Breast epithelium (tissue), 4 donors: ENCODE measurements at regions not wholly inside any gene's neighbourhood (a gene's known extent, or its start where the extent isn't known, plus 50 kb on each side); places are given as distances from the start of the nearest gene placed in this dataset.

Experiments used
- DNase-seq, 2 donors: peaks; one replicate each; pipeline ENCODE4 v3.0.0-alpha.2; 2019; ENCODE audit warnings: low spot score in 2 of 2
- H3K27ac ChIP-seq, 2 donors: fragments of 200-600 bp; sonication (generic) in 1 of 2; one replicate each; pipeline ENCODE4 v1.5.1; 2016 to 2019; ENCODE audit warnings: mild to moderate bottlenecking in 1 of 2
- H3K27me3 ChIP-seq, 2 donors: fragments of 200-600 bp; sonication (generic) in 1 of 2; one replicate each; pipeline versions ENCODE4 v1.5.1 to v1.6.0; 2017 to 2019; ENCODE audit warnings: control low read depth in 1 of 2, mild to moderate bottlenecking in 1 of 2
- H3K36me3 ChIP-seq: fragments of 200-600 bp; one replicate; pipeline ENCODE4 v1.5.1; 2019
- H3K4me1 ChIP-seq, 2 donors: fragments of 200-600 bp; sonication (generic); one replicate each; pipeline ENCODE4 v1.5.1; 2016 to 2019; ENCODE audit warnings: control low read depth in 1 of 2
- H3K4me3 ChIP-seq, 3 donors: fragments of 200-600 bp; sonication (generic); 1 replicate in 2 of 3; 2 replicates in 1 of 3; pipeline ENCODE4 v1.5.1; 2016 to 2019; ENCODE audit warnings: mild to moderate bottlenecking in 3 of 3, moderate library complexity in 2 of 3
- H3K9me3 ChIP-seq, 2 donors: fragments of 200-600 bp; sonication (generic) in 1 of 2; one replicate each; pipeline ENCODE4 v1.5.1; 2016 to 2019; ENCODE audit warnings: control low read depth in 1 of 2
- CTCF ChIP-seq, 3 donors: fragments of 450-650 bp; IDR thresholded peaks; one replicate each; pipeline ENCODE4 v1.5.1; 2016 to 2017; ENCODE audit warnings: antibody characterized with exemption in 3 of 3, mild to moderate bottlenecking in 3 of 3, moderate library complexity in 3 of 3
- POLR2A ChIP-seq: fragments of 450-650 bp; IDR thresholded peaks from one replicate; pipeline ENCODE4 v1.6.1; 2016; ENCODE audit warnings: antibody characterized with exemption, mild to moderate bottlenecking, moderate library complexity
- POLR2AphosphoS5 ChIP-seq, 3 donors: sonication (generic); formaldehyde crosslinking; IDR thresholded peaks; one replicate each; pipeline ENCODE4 v1.6.1; 2017; ENCODE audit warnings: antibody characterized with exemption in 3 of 3
- intact Hi-C: fragments of 100-400 bp; cut with DNase I; formaldehyde crosslinking; loops from one replicate; pipeline ENCODE4 v1.15.1; 2023; ENCODE audit warnings: low total_unique reads

DNA sequence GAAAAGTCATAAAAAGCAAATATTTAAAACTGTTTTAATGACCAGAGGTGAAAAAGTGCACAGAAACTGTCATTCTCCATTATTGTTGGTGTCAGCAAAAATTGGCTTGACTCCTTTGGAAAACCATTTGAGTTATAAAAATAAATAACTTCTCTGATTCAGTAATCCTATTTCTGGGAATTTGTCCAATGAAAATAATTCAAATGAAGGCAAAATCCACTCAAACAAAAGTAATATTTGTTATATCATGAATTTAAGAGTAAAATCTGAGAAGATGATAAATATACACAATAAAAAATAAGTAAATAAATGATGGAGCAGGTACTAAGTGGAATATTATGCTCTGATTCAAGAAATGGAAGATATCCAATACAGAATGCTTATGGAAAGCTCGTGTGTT is 326.6 kb upstream of the KLF6 start:
- no peaks in the 10 kb centered on the region for H3K4me1 ChIP-seq
- no peaks in the 10 kb centered on the region for H3K36me3 ChIP-seq
- TF ChIP-seq POLR2AphosphoS5 (IDR thresholded peaks at IDR 0.05) = no peak
- TF ChIP-seq CTCF (IDR thresholded peaks at IDR 0.05) = no peak
- TF ChIP-seq POLR2A = no peak
- intact Hi-C loops = no loop called here
- no peak overlapping the region for H3K4me3 ChIP-seq
- no peak for DNase-seq
- H3K9me3 ChIP-seq = no peaks in the 10 kb centered on the region
- H3K27ac ChIP-seq = no peak overlapping the region
- H3K27me3 ChIP-seq = no peaks in the 10 kb centered on the region

DNA sequence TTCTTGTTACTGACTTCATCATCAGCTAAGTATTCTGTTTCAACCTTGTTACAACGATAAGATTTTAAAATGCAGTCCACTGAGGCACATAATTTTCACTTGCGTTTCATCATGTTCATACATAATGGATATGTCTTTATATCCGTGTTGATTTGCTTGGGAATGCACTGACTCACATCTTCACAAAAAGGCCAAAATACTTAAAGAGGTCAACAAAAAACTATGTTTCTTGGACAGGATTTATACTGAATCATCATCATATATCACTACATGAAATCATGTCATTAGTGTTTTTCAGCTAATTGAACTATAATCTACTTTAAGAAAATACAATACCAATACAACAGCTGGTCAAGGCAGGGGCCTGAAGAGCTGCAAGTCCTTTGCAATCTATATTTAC is 324.5 kb upstream of the KLF6 start:
- H3K9me3 ChIP-seq = no peaks in the 10 kb centered on the region
- H3K27ac ChIP-seq = no peak overlapping the region
- intact Hi-C loops = no loop called here
- no peaks in the 10 kb centered on the region for H3K36me3 ChIP-seq
- DNase-seq = no peak
- TF ChIP-seq POLR2A = no peak
- no peak for TF ChIP-seq POLR2AphosphoS5 (IDR thresholded peaks at IDR 0.05)
- TF ChIP-seq CTCF (IDR thresholded peaks at IDR 0.05) = no peak
- H3K4me1 ChIP-seq = no peaks in the 10 kb centered on the region
- no peak overlapping the region for H3K4me3 ChIP-seq
- H3K27me3 ChIP-seq = no peaks in the 10 kb centered on the region

DNA sequence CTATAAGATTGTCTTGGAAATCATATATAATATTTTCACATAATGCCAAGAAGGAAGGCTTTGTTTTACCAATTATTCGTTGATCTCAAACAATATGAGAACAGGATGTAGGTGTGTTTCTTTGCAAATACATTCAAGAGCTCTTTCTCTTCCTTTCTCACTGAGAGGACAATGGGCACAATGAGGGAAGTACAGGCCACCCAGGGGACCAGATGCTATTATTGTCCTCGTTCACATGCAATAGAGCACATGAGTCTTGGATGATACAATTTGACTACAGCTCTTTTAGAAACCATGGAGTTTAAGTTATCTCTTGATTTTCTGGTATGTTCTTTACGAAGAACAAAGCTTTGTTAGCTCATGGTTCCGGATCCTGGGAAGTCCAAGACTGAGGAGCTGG is 323.7 kb upstream of the KLF6 start:
- intact Hi-C loops = no loop called here
- DNase-seq = no peak
- TF ChIP-seq CTCF (IDR thresholded peaks at IDR 0.05) = no peak
- TF ChIP-seq POLR2A = no peak
- no peak for TF ChIP-seq POLR2AphosphoS5 (IDR thresholded peaks at IDR 0.05)

DNA sequence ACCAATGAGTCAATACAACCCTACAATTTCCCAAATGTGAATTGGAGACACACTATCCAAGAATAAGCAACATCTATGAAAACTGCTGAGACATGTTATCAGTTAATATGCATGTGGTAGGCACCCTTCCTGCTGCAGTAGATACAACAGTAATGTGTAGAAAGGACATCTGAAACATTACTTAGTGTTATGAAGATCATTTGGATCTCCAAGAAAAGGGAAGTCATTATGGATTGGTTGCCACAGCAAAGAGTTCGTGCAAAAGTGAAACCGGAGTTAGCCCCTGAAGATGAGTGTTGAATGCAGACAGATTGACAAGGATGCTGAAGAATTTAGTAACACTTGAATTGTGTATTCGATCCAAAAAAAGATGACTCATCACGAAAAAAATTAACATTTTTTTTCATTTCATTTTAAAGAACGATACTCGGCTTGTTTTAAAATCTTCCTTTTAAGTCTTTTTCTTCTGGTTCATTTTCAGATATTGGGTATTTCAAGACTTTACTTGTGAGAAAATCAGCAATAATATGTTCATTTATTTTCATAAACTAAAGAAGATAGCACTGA is 322.4 kb upstream of the KLF6 start:
- H3K27me3 ChIP-seq = no peaks in the 10 kb centered on the region
- H3K36me3 ChIP-seq = no peaks in the 10 kb centered on the region
- no peak for DNase-seq

More for the DNA sequence above, 323.7 kb upstream of the KLF6 start:
- Histone ChIP-seq H3K4me1 (no peaks in the 10 kb centered on the region), H3K4me3 (no peak overlapping the region), H3K9me3 (no peaks in the 10 kb centered on the region), H3K27me3 (no peaks in the 10 kb centered on the region), H3K27ac (no peak overlapping the region), H3K36me3 (no peaks in the 10 kb centered on the region)

DNA sequence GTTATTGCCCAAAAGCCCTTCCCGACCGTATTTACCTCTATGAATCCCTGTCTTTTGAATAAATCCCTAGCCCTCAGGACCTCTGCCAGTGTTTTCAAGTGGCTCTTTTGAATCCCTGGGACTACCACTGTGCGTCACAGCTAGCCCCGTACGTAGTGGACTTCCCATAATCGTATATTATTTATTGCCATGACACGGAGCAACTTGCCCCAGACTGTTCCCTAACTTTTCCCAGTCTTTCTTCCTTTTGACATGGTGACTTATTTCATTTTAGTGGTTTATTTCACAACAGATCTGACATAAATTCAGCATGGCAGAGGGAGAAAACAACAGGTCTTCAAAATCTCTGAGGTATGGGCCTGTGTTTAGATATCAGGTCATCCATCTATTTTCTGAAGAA is 318.6 kb upstream of the KLF6 start:
- Histone ChIP-seq H3K27ac (no peak overlapping the region), H3K36me3 (no peaks in the 10 kb centered on the region), H3K4me1 (no peaks in the 10 kb centered on the region), H3K9me3 (no peaks in the 10 kb centered on the region), H3K27me3 (no peaks in the 10 kb centered on the region), H3K4me3 (no peak overlapping the region)
- intact Hi-C loops = no loop called here
- TF ChIP-seq CTCF (IDR thresholded peaks at IDR 0.05) = no peak
- no peak for TF ChIP-seq POLR2AphosphoS5 (IDR thresholded peaks at IDR 0.05)
- TF ChIP-seq POLR2A = no peak
- DNase-seq = no peak

More for the DNA sequence above, 322.4 kb upstream of the KLF6 start:
- H3K4me3 ChIP-seq = no peak overlapping the region
- TF ChIP-seq POLR2AphosphoS5 (IDR thresholded peaks at IDR 0.05) (no peak), CTCF (IDR thresholded peaks at IDR 0.05) (no peak), POLR2A (no peak)
- no peaks in the 10 kb centered on the region for H3K9me3 ChIP-seq
- intact Hi-C loops = no loop called here
- H3K4me1 ChIP-seq = no peaks in the 10 kb centered on the region
- no peak overlapping the region for H3K27ac ChIP-seq
